B cell (primary cell): ENCODE measurements at regions not wholly inside any gene's neighbourhood (a gene's known extent, or its start where the extent isn't known, plus 50 kb on each side); places are given as distances from the start of the nearest gene placed in this dataset.

Experiments used
- ATAC-seq: fragments of 200-7000 bp; cut with Tn5 transposase; one replicate; pipeline ENCODE4 v1.10.0; 2021; ENCODE audit warnings: low read depth, mild to moderate bottlenecking, moderate number of reproducible peaks, moderate library complexity
- CTCF ChIA-PET: fragments of 350-600 bp; sonication (Branson Sonifier 250); formaldehyde crosslinking; loops from one replicate; lab custom pipeline; 2021; ENCODE audit warnings: antibody characterized with exemption, inconsistent platforms; lab: Charles Lee
- POLR2A ChIA-PET: fragments of 350-600 bp; sonication (Branson Sonifier 250); formaldehyde crosslinking; loops from one replicate; lab custom pipeline; 2021; ENCODE audit warnings: antibody characterized with exemption; lab: Charles Lee
- DNase-seq: peaks from one replicate; pipeline ENCODE4 v3.0.0; 2013
- H2AFZ ChIP-seq: 2 replicates; pipeline ENCODE4 v1.6.1; 2012; ENCODE audit warnings: mild to moderate bottlenecking, low read depth, low read length; ENCODE audit not compliant: insufficient read depth, poor library complexity, severe bottlenecking
- H3K27ac ChIP-seq, 2 donors: 1 replicate in 1 of 2; 2 replicates in 1 of 2; pipeline ENCODE4 v1.5.1; 2012 to 2013; ENCODE audit warnings: low read length in 2 of 2, mild to moderate bottlenecking in 2 of 2, moderate library complexity in 1 of 2
- H3K27me3 ChIP-seq, 4 experiments: fragments of 200-600 bp in 1 of 4; sonication (generic) in 1 of 4; replicated peaks in 1 of 4; 1 replicate in 2 of 4; 2 replicates in 2 of 4; pipeline versions ENCODE4 v1.6.1 to v1.7.0; 2013 to 2016; ENCODE audit warnings: low read length in 3 of 4, mild to moderate bottlenecking in 2 of 4, mixed read lengths in 1 of 4, moderate library complexity in 1 of 4; ENCODE audit not compliant: insufficient read depth in 4 of 4, control insufficient read depth in 3 of 4; ENCODE audit errors: control extremely low read depth in 1 of 4
- H3K36me3 ChIP-seq, 2 experiments: replicated peaks in 1 of 2; 1 replicate in 1 of 2; 2 replicates in 1 of 2; pipeline versions ENCODE4 v1.6.1 to v1.7.1; 2013; ENCODE audit warnings: low read length in 1 of 2; ENCODE audit not compliant: insufficient read depth in 2 of 2, control insufficient read depth in 1 of 2; ENCODE audit errors: control extremely low read depth in 1 of 2, extremely low read depth in 1 of 2
- H3K4me1 ChIP-seq, 2 donors: fragments of 200-600 bp in 1 of 2; sonication (generic) in 1 of 2; 1 replicate in 1 of 2; 2 replicates in 1 of 2; pipeline versions ENCODE4 v1.5.1 to v1.6.1; 2013 to 2017; ENCODE audit warnings: low read length in 2 of 2; ENCODE audit not compliant: control insufficient read depth in 2 of 2, insufficient read depth in 2 of 2
- H3K4me2 ChIP-seq: replicated peaks from 2 replicates; pipeline ENCODE3; 2012; ENCODE audit warnings: mild to moderate bottlenecking, low read depth, low read length; ENCODE audit not compliant: poor library complexity, severe bottlenecking
- H3K4me3 ChIP-seq, 5 experiments: fragments of 200-600 bp in 1 of 5; sonication (generic) in 1 of 5; 1 replicate in 3 of 5; 2 replicates in 2 of 5; pipeline versions ENCODE4 v1.5.1 to v1.7.0; 2011 to 2016; ENCODE audit warnings: low read length in 4 of 5, mild to moderate bottlenecking in 4 of 5, low read depth in 2 of 5, control low read depth in 1 of 5, moderate library complexity in 1 of 5; ENCODE audit not compliant: insufficient read depth in 1 of 5; ENCODE audit errors: control extremely low read depth in 1 of 5, extremely low read depth in 1 of 5
- H3K79me2 ChIP-seq: fragments of 200-600 bp; sonication (generic); one replicate; pipeline ENCODE4 v1.6.0; 2016; ENCODE audit warnings: low read length; ENCODE audit not compliant: control insufficient read depth, insufficient read depth
- H3K9ac ChIP-seq: fragments of 200-600 bp; sonication (generic); 2 replicates; pipeline ENCODE4 v1.6.1; 2017; ENCODE audit warnings: mild to moderate bottlenecking, low read length, moderate library complexity
- H3K9me3 ChIP-seq, 3 donors: one replicate each; pipeline versions ENCODE4 v1.6.1 to v1.7.1; 2013; ENCODE audit warnings: low read length in 2 of 3; ENCODE audit not compliant: control insufficient read depth in 2 of 3, insufficient read depth in 1 of 3; ENCODE audit errors: control extremely low read depth in 1 of 3
- H4K20me1 ChIP-seq: 2 replicates; pipeline ENCODE4 v1.6.0; 2012; ENCODE audit warnings: mild to moderate bottlenecking, low read length; ENCODE audit not compliant: insufficient read depth, control insufficient read depth, poor library complexity, severe bottlenecking
- H3K27ac Mint-ChIP-seq: one replicate; pipeline ENCODE4 v1.8.0; 2021; ENCODE audit warnings: mixed read lengths
- H3K27me3 Mint-ChIP-seq: one replicate; pipeline ENCODE4 v1.8.0; 2021; ENCODE audit warnings: mixed read lengths
- H3K4me1 Mint-ChIP-seq: one replicate; pipeline ENCODE4 v1.8.0; 2021; ENCODE audit warnings: mixed read lengths
- H3K4me3 Mint-ChIP-seq: one replicate; pipeline ENCODE4 v1.8.0; 2021; ENCODE audit warnings: mixed read lengths
- H3K9me3 Mint-ChIP-seq: one replicate; pipeline ENCODE4 v1.8.0; 2022; ENCODE audit warnings: mixed read lengths; ENCODE audit not compliant: insufficient read depth
- CTCF ChIP-seq: fragments of 200-600 bp; IDR thresholded peaks from one replicate; pipeline ENCODE4 v1.8.0; 2022; ENCODE audit warnings: antibody characterized with exemption, mild to moderate bottlenecking
- EZH2 ChIP-seq: IDR thresholded peaks from 2 replicates; pipeline ENCODE4 v1.6.1; 2012; ENCODE audit warnings: borderline replicate concordance, low read depth, mild to moderate bottlenecking, moderate library complexity, low read length; ENCODE audit not compliant: insufficient read depth, poor library complexity, severe bottlenecking
- WGBS: methylation state at CpG from one replicate; pipeline ENCODE4 v1.1.5; 2013; ENCODE audit warnings: missing lambda C conversion rate; ENCODE audit not compliant: insufficient coverage; 5-methylcytosine and 5-hydroxymethylcytosine counted together
- intact Hi-C: fragments of 100-400 bp; cut with micrococcal nuclease; formaldehyde crosslinking; loops from one replicate; pipeline ENCODE4 v1.10.0; 2022

- intact Hi-C loops: no loop called here
- TF ChIP-seq CTCF (no peak), EZH2 (no peak)
- ChIA-PET POLR2A (no interaction called here), CTCF (no interaction called here)
- Mint-ChIP-seq H3K4me3 (no peak overlapping the region), H3K27me3 (no peaks in the 10 kb centered on the region), H3K9me3 (peaks cover 2% of the 10 kb centered on the region), H3K27ac (no peak overlapping the region), H3K4me1 (no peaks in the 10 kb centered on the region)
- H3K4me2 ChIP-seq: no peak overlapping the region
- WGBS: 33% methylated on average over 1 of the region's 2 CpGs
- H3K27ac ChIP-seq: no peak overlapping the region
- no peaks in the 10 kb centered on the region for H3K27me3 ChIP-seq
- no peaks in the 10 kb centered on the region for H3K79me2 ChIP-seq
- H3K9ac ChIP-seq: no peak overlapping the region
- no peak for ATAC-seq
- H3K9me3 ChIP-seq: no peaks in the 10 kb centered on the region
- no peaks in the 10 kb centered on the region for H4K20me1 ChIP-seq
- H3K4me3 ChIP-seq: no peak overlapping the region
- H3K4me1 ChIP-seq: no peaks in the 10 kb centered on the region
- DNase-seq: no peak
- no peaks in the 10 kb centered on the region for H3K36me3 ChIP-seq
- H2AFZ ChIP-seq: no peak overlapping the region
Observed at GRCh38 chr4:132992686-132993085, 156.4 kb upstream of the PCDH10 start.

- no peaks in the 10 kb centered on the region for H3K4me1 ChIP-seq
- CTCF ChIA-PET: no interaction called here
- H3K27ac ChIP-seq: no peak overlapping the region
- H3K9ac ChIP-seq: no peak overlapping the region
- H3K4me3 ChIP-seq: no peak overlapping the region
- Mint-ChIP-seq H3K4me3 (no peak overlapping the region), H3K27ac (no peak overlapping the region), H3K9me3 (peaks cover 2% of the 10 kb centered on the region), H3K27me3 (no peaks in the 10 kb centered on the region), H3K4me1 (no peaks in the 10 kb centered on the region)
- H3K79me2 ChIP-seq: no peaks in the 10 kb centered on the region
- DNase-seq (no peak), ATAC-seq (no peak)
- no peaks in the 10 kb centered on the region for H4K20me1 ChIP-seq
- TF ChIP-seq EZH2 (no peak), CTCF (no peak)
- intact Hi-C loops: no loop called here
- H3K9me3 ChIP-seq: no peaks in the 10 kb centered on the region
- no peaks in the 10 kb centered on the region for H3K36me3 ChIP-seq
- no peak overlapping the region for H2AFZ ChIP-seq
- WGBS: 60% methylated on average over 1 of the region's 2 CpGs
- no peaks in the 10 kb centered on the region for H3K27me3 ChIP-seq
- no peak overlapping the region for H3K4me2 ChIP-seq
- POLR2A ChIA-PET: no interaction called here
Observed at GRCh38 chr4:132998585-132999230, 150.4 kb upstream of the PCDH10 start.
